NCI-H1436 treated with DMSO at 0.1 percent for 48 hours (cell line): ENCODE measurements at regions not wholly inside any gene's neighbourhood (a gene's known extent, or its start where the extent isn't known, plus 50 kb on each side); places are given as distances from the start of the nearest gene placed in this dataset.

Experiments
- DNase-seq: peaks from one replicate; lab custom pipeline; 2025; lab: John Stamatoyannopoulos, UW

- DNase-seq = no peak
Measured at GRCh38 chr14:28468191-28469151, 298.1 kb upstream of the FOXG1 start.

GRCh38 chr14:28482251-28483040 lies 284.1 kb upstream of the FOXG1 start:
- DNase-seq = no peak

- no peak for DNase-seq
Measured at GRCh38 chr14:28483506-28483905, 283.1 kb upstream of the FOXG1 start.

- no peak for DNase-seq
Measured at GRCh38 chr14:28488684-28489083, 277.9 kb upstream of the FOXG1 start.

- no peak for DNase-seq
Measured at GRCh38 chr14:28493516-28493915, 273.1 kb upstream of the FOXG1 start.

GRCh38 chr14:28494196-28494595 lies 272.4 kb upstream of the FOXG1 start:
- DNase-seq = no peak

GRCh38 chr14:28496364-28496763 lies 270.2 kb upstream of the FOXG1 start:
- DNase-seq = no peak

GRCh38 chr14:28502517-28502916 lies 264.1 kb upstream of the FOXG1 start:
- DNase-seq = no peak

GRCh38 chr14:28515571-28515970 lies 251.0 kb upstream of the FOXG1 start:
- no peak for DNase-seq

GRCh38 chr14:28536889-28537288 lies 229.7 kb upstream of the FOXG1 start:
- no peak for DNase-seq

GRCh38 chr14:28542040-28542439 lies 224.5 kb upstream of the FOXG1 start:
- DNase-seq = no peak

- no peak for DNase-seq
Measured at GRCh38 chr14:28565345-28565744, 201.2 kb upstream of the FOXG1 start.

- no peak for DNase-seq
Measured at GRCh38 chr14:28570391-28570790, 196.2 kb upstream of the FOXG1 start.

- no peak for DNase-seq
Measured at GRCh38 chr14:28571636-28572035, 195.0 kb upstream of the FOXG1 start.

GRCh38 chr14:28576523-28576922 lies 190.1 kb upstream of the FOXG1 start:
- DNase-seq = no peak

- DNase-seq = no peak
Measured at GRCh38 chr14:28577187-28577586, 189.4 kb upstream of the FOXG1 start.

- no peak for DNase-seq
Measured at GRCh38 chr14:28577711-28578131, 188.9 kb upstream of the FOXG1 start.

GRCh38 chr14:28584951-28585350 lies 181.6 kb upstream of the FOXG1 start:
- DNase-seq = no peak

GRCh38 chr14:28589792-28590191 lies 176.8 kb upstream of the FOXG1 start:
- no peak for DNase-seq

GRCh38 chr14:28596391-28596790 lies 170.2 kb upstream of the FOXG1 start:
- no peak for DNase-seq

GRCh38 chr14:28599191-28599590 lies 167.4 kb upstream of the FOXG1 start:
- no peak for DNase-seq

GRCh38 chr14:28599605-28600004 lies 167.0 kb upstream of the FOXG1 start:
- DNase-seq = no peak

GRCh38 chr14:28603606-28604005 lies 163.0 kb upstream of the FOXG1 start:
- DNase-seq = no peak
